WI38 (cell line): ENCODE measurements at regions not wholly inside any gene's neighbourhood (a gene's known extent, or its start where the extent isn't known, plus 50 kb on each side); places are given as distances from the start of the nearest gene placed in this dataset.

Experiments used
- H3K4me3 ChIP-seq: 2 replicates; pipeline ENCODE4 v1.5.1; 2011; ENCODE audit warnings: low read depth, mild to moderate bottlenecking, control low read depth, low read length
- CTCF ChIP-seq: IDR thresholded peaks from 2 replicates; pipeline ENCODE4 v1.5.1; 2012; ENCODE audit warnings: low read depth, mild to moderate bottlenecking, control low read depth, low read length

GRCh38 chr20:59382907-59383306, 82.5 kb downstream of the EDN3 start:
- no peak overlapping the region for H3K4me3 ChIP-seq
- no peak for TF ChIP-seq CTCF

DNA sequence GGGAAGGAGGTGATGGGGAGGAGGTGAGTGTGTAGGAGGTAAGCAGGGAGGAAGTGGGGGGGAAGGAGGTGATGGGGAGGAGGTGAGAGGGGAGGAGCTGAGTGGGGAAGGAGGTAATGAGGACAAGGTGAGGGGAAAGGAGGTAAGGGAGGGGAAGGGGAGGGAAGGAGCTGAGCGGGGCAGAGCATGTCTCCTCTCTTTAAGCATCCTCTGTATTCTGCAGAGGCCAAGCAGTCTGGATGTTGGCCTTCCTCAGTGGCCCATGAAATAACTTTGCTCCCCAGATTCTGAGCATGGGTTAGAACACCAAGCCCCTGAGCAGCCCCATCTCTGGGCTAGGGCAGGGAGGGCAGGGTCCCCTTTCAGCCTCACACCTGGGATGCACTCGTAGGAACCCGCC, 84.6 kb downstream of the EDN3 start:
- no peak overlapping the region for H3K4me3 ChIP-seq
- no peak for TF ChIP-seq CTCF

DNA sequence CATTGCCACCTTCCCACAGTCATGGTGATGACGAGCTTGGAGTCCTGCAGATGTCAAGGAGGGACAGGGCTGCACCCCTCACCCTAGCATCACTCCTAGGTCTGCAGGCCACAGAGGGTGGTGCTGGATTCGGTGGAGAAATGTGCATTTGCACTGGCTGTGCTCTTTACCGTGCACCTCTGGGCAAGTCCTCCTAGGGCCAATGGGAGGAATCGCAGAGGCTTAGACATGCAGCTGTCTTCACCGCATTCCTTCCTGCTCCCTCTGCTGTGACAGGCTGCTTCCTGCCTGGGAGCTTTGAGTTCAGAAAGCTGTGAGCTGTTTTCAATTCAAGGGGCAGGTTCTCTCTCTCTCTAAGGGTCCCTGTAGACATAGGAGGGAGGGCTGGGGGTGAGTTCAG, 85.1 kb downstream of the EDN3 start:
- no peak for TF ChIP-seq CTCF
- H3K4me3 ChIP-seq, result no peak overlapping the region

- TF ChIP-seq CTCF, result no peak
- no peak overlapping the region for H3K4me3 ChIP-seq
Measured at GRCh38 chr20:59386809-59387208, 86.4 kb downstream of the EDN3 start.

- no peak for TF ChIP-seq CTCF
- no peak overlapping the region for H3K4me3 ChIP-seq
Measured at GRCh38 chr20:59387891-59388290, 87.5 kb downstream of the EDN3 start.

DNA sequence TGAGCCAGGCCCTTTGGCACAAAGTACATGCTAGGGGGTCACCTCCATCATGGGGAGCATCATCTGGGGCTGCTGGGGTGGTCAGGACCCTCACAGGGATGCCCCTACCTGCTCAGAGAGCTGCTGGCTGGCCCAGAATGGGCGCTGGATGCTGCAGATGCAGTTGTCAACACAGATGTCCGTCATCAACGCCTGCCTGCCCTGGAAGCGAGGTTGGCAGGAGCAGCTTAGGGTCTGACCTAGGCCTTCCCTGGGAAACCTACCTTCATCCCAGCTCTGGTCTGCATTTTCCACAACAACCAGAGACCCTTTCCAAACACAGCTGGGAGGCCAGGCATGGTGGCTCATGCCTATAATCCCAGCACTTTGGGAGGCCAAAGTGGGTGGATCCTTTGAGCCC, 88.0 kb downstream of the EDN3 start:
- TF ChIP-seq CTCF, result no peak
- H3K4me3 ChIP-seq, result no peak overlapping the region

DNA sequence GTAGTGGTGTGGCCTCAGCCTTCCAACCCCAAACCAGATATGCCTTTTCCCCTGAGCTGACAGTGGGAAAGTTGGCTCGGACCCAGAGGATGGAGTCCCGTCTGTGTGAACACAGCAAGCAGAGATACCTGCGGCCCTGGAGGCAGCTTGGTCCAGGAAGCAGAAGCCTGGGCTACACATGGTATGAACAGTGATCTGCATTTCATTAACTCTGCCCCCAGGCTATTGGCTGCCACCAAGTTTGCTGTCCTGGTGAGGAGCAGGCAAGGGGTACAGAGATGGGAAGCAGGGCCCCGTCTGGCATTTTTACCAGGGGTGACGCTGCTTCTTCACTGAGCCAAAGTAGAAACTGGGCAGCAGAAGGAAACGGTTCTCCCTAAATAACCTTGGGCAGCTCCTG, 90.0 kb downstream of the EDN3 start:
- TF ChIP-seq CTCF, result no peak

GRCh38 chr20:59391975-59392374, 91.6 kb downstream of the EDN3 start:
- H3K4me3 ChIP-seq, result no peak overlapping the region
- TF ChIP-seq CTCF, result no peak

More for the DNA sequence above, 90.0 kb downstream of the EDN3 start:
- H3K4me3 ChIP-seq, result no peak overlapping the region
